CD1c-positive myeloid dendritic cell (primary cell): ENCODE measurements at regions not wholly inside any gene's neighbourhood (a gene's known extent, or its start where the extent isn't known, plus 50 kb on each side); places are given as distances from the start of the nearest gene placed in this dataset.

Experiments
- DNase-seq: peaks from one replicate; pipeline ENCODE4 v3.0.0-alpha.2; 2016; ENCODE audit errors: extremely low spot score

- DNase-seq: no peak
Observed at GRCh38 chr14:32004300-32004699, 72.8 kb upstream of the ARHGAP5 start.

GRCh38 chr14:32005628-32006027 is 71.5 kb upstream of the ARHGAP5 start:
- DNase-seq: no peak

GRCh38 chr14:32006263-32007110 is 70.6 kb upstream of the ARHGAP5 start:
- no peak for DNase-seq

GRCh38 chr14:32007755-32008362 is 69.2 kb upstream of the ARHGAP5 start:
- DNase-seq: no peak

GRCh38 chr14:32008602-32009193 is 68.4 kb upstream of the ARHGAP5 start:
- no peak for DNase-seq

GRCh38 chr14:32009221-32009975 is 67.7 kb upstream of the ARHGAP5 start:
- DNase-seq: no peak

GRCh38 chr14:32009976-32010581 is 67.0 kb upstream of the ARHGAP5 start:
- DNase-seq: no peak

GRCh38 chr14:32010604-32011125 is 66.4 kb upstream of the ARHGAP5 start:
- DNase-seq: no peak

- no peak for DNase-seq
Observed at GRCh38 chr14:32011225-32011624, 65.9 kb upstream of the ARHGAP5 start.

GRCh38 chr14:32012062-32012461 is 65.0 kb upstream of the ARHGAP5 start:
- DNase-seq: no peak

GRCh38 chr14:32012571-32012970 is 64.5 kb upstream of the ARHGAP5 start:
- DNase-seq: no peak

GRCh38 chr14:32013083-32013482 is 64.0 kb upstream of the ARHGAP5 start:
- no peak for DNase-seq

- no peak for DNase-seq
Observed at GRCh38 chr14:32014057-32014456, 63.0 kb upstream of the ARHGAP5 start.

- no peak for DNase-seq
Observed at GRCh38 chr14:32014498-32014897, 62.6 kb upstream of the ARHGAP5 start.

GRCh38 chr14:32015166-32015565 is 61.9 kb upstream of the ARHGAP5 start:
- no peak for DNase-seq

GRCh38 chr14:32017587-32017986 is 59.5 kb upstream of the ARHGAP5 start:
- no peak for DNase-seq

GRCh38 chr14:32018391-32019092 is 58.6 kb upstream of the ARHGAP5 start:
- DNase-seq: no peak

- no peak for DNase-seq
Observed at GRCh38 chr14:32019276-32019675, 57.8 kb upstream of the ARHGAP5 start.

- DNase-seq: no peak
Observed at GRCh38 chr14:32020882-32021281, 56.2 kb upstream of the ARHGAP5 start.

- DNase-seq: no peak
Observed at GRCh38 chr14:32021341-32021740, 55.8 kb upstream of the ARHGAP5 start.

GRCh38 chr14:32022525-32022924 is 54.6 kb upstream of the ARHGAP5 start:
- DNase-seq: no peak
